ENCODE measurements at regions not wholly inside any gene's neighbourhood (a gene's known extent, or its start where the extent isn't known, plus 50 kb on each side); places are given as distances from the start of the nearest gene placed in this dataset.

DNA sequence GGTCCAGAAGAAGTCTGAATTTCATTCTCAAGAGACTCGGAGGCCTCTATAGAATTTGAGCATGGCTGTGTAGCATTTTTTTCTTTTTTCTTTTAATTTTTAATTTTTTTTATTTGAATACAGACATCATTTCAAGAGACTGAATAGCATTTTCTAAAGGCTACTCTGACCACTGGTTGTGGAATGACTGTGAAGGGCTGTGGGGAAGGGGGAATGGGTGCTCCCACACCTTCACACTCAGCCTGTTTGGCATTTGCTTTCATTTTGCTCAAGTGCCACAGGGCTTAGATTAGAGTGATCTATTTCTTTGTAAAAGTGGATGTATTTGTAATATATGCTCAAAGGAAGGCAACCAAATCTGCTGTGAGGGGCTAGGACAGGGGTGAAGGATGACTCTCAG lies 142.0 kb upstream of the SPOPL start:
- TF ChIP-seq POLR2AphosphoS5 (IDR thresholded peaks at IDR 0.05) (no peak), EP300 (IDR thresholded peaks at IDR 0.05) (no peak), POLR2A (IDR thresholded peaks at IDR 0.05; ENCODE audit: low read depth) (no peak)
- TF ChIP-seq, protein P1, sequence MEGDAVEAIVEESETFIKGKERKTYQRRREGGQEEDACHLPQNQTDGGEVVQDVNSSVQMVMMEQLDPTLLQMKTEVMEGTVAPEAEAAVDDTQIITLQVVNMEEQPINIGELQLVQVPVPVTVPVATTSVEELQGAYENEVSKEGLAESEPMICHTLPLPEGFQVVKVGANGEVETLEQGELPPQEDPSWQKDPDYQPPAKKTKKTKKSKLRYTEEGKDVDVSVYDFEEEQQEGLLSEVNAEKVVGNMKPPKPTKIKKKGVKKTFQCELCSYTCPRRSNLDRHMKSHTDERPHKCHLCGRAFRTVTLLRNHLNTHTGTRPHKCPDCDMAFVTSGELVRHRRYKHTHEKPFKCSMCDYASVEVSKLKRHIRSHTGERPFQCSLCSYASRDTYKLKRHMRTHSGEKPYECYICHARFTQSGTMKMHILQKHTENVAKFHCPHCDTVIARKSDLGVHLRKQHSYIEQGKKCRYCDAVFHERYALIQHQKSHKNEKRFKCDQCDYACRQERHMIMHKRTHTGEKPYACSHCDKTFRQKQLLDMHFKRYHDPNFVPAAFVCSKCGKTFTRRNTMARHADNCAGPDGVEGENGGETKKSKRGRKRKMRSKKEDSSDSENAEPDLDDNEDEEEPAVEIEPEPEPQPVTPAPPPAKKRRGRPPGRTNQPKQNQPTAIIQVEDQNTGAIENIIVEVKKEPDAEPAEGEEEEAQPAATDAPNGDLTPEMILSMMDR (IDR thresholded peaks at IDR 0.05) = no peak

Measured in esophagus muscularis mucosa (tissue), 4 donors.